Colonic mucosa (tissue), 4 donors: ENCODE measurements at regions not wholly inside any gene's neighbourhood (a gene's known extent, or its start where the extent isn't known, plus 50 kb on each side); places are given as distances from the start of the nearest gene placed in this dataset.

ENCODE experiments used
- DNase-seq: peaks from one replicate; pipeline ENCODE4 v3.0.0-alpha.2; 2020
- H3K27ac ChIP-seq: fragments of 200-600 bp; one replicate; pipeline ENCODE4 v1.8.0; 2021
- H3K27me3 ChIP-seq: fragments of 200-600 bp; one replicate; pipeline ENCODE4 v1.8.0; 2021
- H3K36me3 ChIP-seq: fragments of 200-600 bp; one replicate; pipeline ENCODE4 v1.8.0; 2021
- H3K4me1 ChIP-seq: fragments of 200-600 bp; one replicate; pipeline ENCODE4 v1.8.0; 2021; ENCODE audit warnings: mild to moderate bottlenecking
- H3K4me3 ChIP-seq: fragments of 200-600 bp; one replicate; pipeline ENCODE4 v1.8.0; 2021
- H3K9ac ChIP-seq, 2 donors: one replicate each; pipeline ENCODE4 v1.7.0; 2013; ENCODE audit warnings: control low read depth in 2 of 2, low read depth in 2 of 2, low read length in 2 of 2
- H3K9me3 ChIP-seq: fragments of 200-600 bp; one replicate; pipeline ENCODE4 v1.8.0; 2021
- CTCF ChIP-seq: fragments of 200-600 bp; IDR thresholded peaks from one replicate; pipeline ENCODE4 v1.8.0; 2022; ENCODE audit warnings: antibody characterized with exemption, mild to moderate bottlenecking
- intact Hi-C: fragments of 100-400 bp; cut with DNase I; formaldehyde crosslinking; loops from one replicate; pipeline ENCODE4 v1.14.1; 2022
- donor health status: healthy.
- donor health status: DM: no; HTN: no; CAD: no.
- donor health status: DM: no; HTN: no; CAD: no.

- no peaks in the 10 kb centered on the region for H3K9me3 ChIP-seq
- no peaks in the 10 kb centered on the region for H3K27me3 ChIP-seq
- intact Hi-C loops, result no loop called here
- H3K27ac ChIP-seq, result no peak overlapping the region
- DNase-seq, result no peak
- H3K4me3 ChIP-seq, result no peak overlapping the region
- no peak overlapping the region for H3K9ac ChIP-seq
- H3K36me3 ChIP-seq, result no peaks in the 10 kb centered on the region
- TF ChIP-seq CTCF, result no peak
- no peaks in the 10 kb centered on the region for H3K4me1 ChIP-seq
Measured at GRCh38 chr9:97759581-97760288, 62.6 kb upstream of the XPA start.

GRCh38 chr9:97761056-97761598 is 64.0 kb upstream of the XPA start:
- intact Hi-C loops, result no loop called here

GRCh38 chr9:97761879-97762278 is 64.7 kb upstream of the XPA start:
- Histone ChIP-seq H3K27me3 (no peaks in the 10 kb centered on the region), H3K9me3 (no peaks in the 10 kb centered on the region), H3K36me3 (no peaks in the 10 kb centered on the region), H3K4me3 (no peak overlapping the region), H3K4me1 (no peaks in the 10 kb centered on the region), H3K27ac (no peak overlapping the region), H3K9ac (no peak overlapping the region)
- no peak for TF ChIP-seq CTCF
- intact Hi-C loops, result no loop called here
- DNase-seq, result no peak

More at GRCh38 chr9:97761056-97761598, 64.0 kb upstream of the XPA start:
- no peaks in the 10 kb centered on the region for H3K27me3 ChIP-seq
- no peaks in the 10 kb centered on the region for H3K9me3 ChIP-seq
- no peak overlapping the region for H3K9ac ChIP-seq
- no peaks in the 10 kb centered on the region for H3K36me3 ChIP-seq
- DNase-seq, result no peak
- TF ChIP-seq CTCF, result no peak
- no peak overlapping the region for H3K4me3 ChIP-seq
- no peaks in the 10 kb centered on the region for H3K4me1 ChIP-seq
- H3K27ac ChIP-seq, result no peak overlapping the region

GRCh38 chr9:97763874-97764273 is 66.7 kb upstream of the XPA start:
- H3K4me3 ChIP-seq, result no peak overlapping the region
- intact Hi-C loops, result no loop called here

GRCh38 chr9:97766092-97766491 is 69.0 kb upstream of the XPA start:
- no peak for TF ChIP-seq CTCF
- Histone ChIP-seq H3K9me3 (no peaks in the 10 kb centered on the region), H3K36me3 (no peaks in the 10 kb centered on the region), H3K27me3 (no peaks in the 10 kb centered on the region), H3K4me1 (no peaks in the 10 kb centered on the region), H3K9ac (no peak overlapping the region), H3K4me3 (no peak overlapping the region), H3K27ac (no peak overlapping the region)
- intact Hi-C loops, result no loop called here
- no peak for DNase-seq

More at GRCh38 chr9:97763874-97764273, 66.7 kb upstream of the XPA start:
- TF ChIP-seq CTCF, result no peak
- Histone ChIP-seq H3K27me3 (no peaks in the 10 kb centered on the region), H3K36me3 (no peaks in the 10 kb centered on the region), H3K9ac (no peak overlapping the region), H3K4me1 (no peaks in the 10 kb centered on the region), H3K9me3 (no peaks in the 10 kb centered on the region), H3K27ac (no peak overlapping the region)
- no peak for DNase-seq
